Lung (tissue), 11 donors: ENCODE measurements at regions not wholly inside any gene's neighbourhood (a gene's known extent, or its start where the extent isn't known, plus 50 kb on each side); places are given as distances from the start of the nearest gene placed in this dataset.
"Not testable (repeated sequence)": the region's sequence is repeated elsewhere in the genome, so short reads cannot be mapped to it uniquely, and the experiment has no call there.

ENCODE experiments used
- ATAC-seq: fragments of 200-7000 bp; cut with Tn5 transposase; one replicate; pipeline ENCODE4 v1.9.1; 2020; ENCODE audit warnings: moderate number of reproducible peaks; ENCODE audit not compliant: insufficient read depth, low FRiP score
- DNase-seq, 3 donors: peaks; one replicate each; pipeline ENCODE4 v3.0.0-alpha.2; 2013 to 2017
- H3K27ac ChIP-seq, 2 donors: one replicate each; pipeline ENCODE4 v1.5.1; 2013; ENCODE audit warnings: mild to moderate bottlenecking in 2 of 2, moderate library complexity in 2 of 2, control low read depth in 1 of 2, inconsistent platforms in 1 of 2, low read depth in 1 of 2, low read length in 1 of 2
- H3K27me3 ChIP-seq, 3 donors: one replicate each; pipeline ENCODE4 v1.5.1; 2013; ENCODE audit warnings: low read length in 2 of 3; ENCODE audit not compliant: control insufficient read depth in 3 of 3, insufficient read depth in 3 of 3
- H3K36me3 ChIP-seq, 4 donors: one replicate each; pipeline ENCODE4 v1.5.1; 2013; ENCODE audit warnings: low read length in 4 of 4, mild to moderate bottlenecking in 1 of 4, moderate library complexity in 1 of 4; ENCODE audit not compliant: control insufficient read depth in 4 of 4, insufficient read depth in 4 of 4
- H3K4me1 ChIP-seq, 5 donors: one replicate each; pipeline ENCODE4 v1.5.1; 2013; ENCODE audit warnings: low read length in 5 of 5, mild to moderate bottlenecking in 2 of 5, moderate library complexity in 1 of 5; ENCODE audit not compliant: control insufficient read depth in 5 of 5, insufficient read depth in 5 of 5
- H3K4me3 ChIP-seq: one replicate; pipeline ENCODE4 v1.5.1; 2013; ENCODE audit warnings: mild to moderate bottlenecking, control low read depth, moderate library complexity
- H3K9ac ChIP-seq, 2 donors: one replicate each; pipeline ENCODE4 v1.5.1; 2013; ENCODE audit warnings: low read length in 2 of 2, control low read depth in 1 of 2; ENCODE audit not compliant: insufficient read depth in 1 of 2
- H3K9me3 ChIP-seq, 4 donors: one replicate each; pipeline ENCODE4 v1.5.1; 2013; ENCODE audit warnings: low read length in 3 of 4, mild to moderate bottlenecking in 1 of 4, moderate library complexity in 1 of 4; ENCODE audit not compliant: control insufficient read depth in 4 of 4, insufficient read depth in 3 of 4
- CTCF ChIP-seq: IDR thresholded peaks from 2 replicates; pipeline ENCODE4 v1.5.1; 2012; ENCODE audit warnings: mild to moderate bottlenecking; ENCODE audit errors: control extremely low read depth, extremely low read depth
- WGBS, 2 donors: extraction: QIAGEN DNeasy Blood & Tissue Kit; methylation state at CpG; one replicate each; pipeline ENCODE4 v1.1.7; 2013; 5-methylcytosine and 5-hydroxymethylcytosine counted together
- donor health status: control.
- donor health status: control.
- donor health status: Bipolar disorder and iron deficiency.
- donor health status: healthy.
- donor health status: DM: yes; HTN: yes; CAD: no.

GRCh38 chr6:121627761-121628160 lies 192.3 kb downstream of the GJA1 start:
- Histone ChIP-seq H3K9me3 (peaks cover 0 to 1% (median 0%) of the 10 kb centered on the region in 4 donors), H3K9ac (no peak overlapping the region), H3K4me3 (no peak overlapping the region), H3K27me3 (no peaks in the 10 kb centered on the region), H3K27ac (no peak overlapping the region), H3K4me1 (no peaks in the 10 kb centered on the region), H3K36me3 (no peaks in the 10 kb centered on the region)
- 82 to 89% methylated on average over 2 of the region's 2 CpGs for WGBS, 2 donors
- no peak for TF ChIP-seq CTCF
- no peak for DNase-seq
- ATAC-seq = no peak

- no peak overlapping the region for H3K9ac ChIP-seq
- no peaks in the 10 kb centered on the region for H3K27me3 ChIP-seq
- TF ChIP-seq CTCF = no peak
- peaks cover 0 to 9% (median 3%) of the 10 kb centered on the region in 4 donors for H3K9me3 ChIP-seq
- no peaks in the 10 kb centered on the region for H3K36me3 ChIP-seq
- no peak overlapping the region for H3K27ac ChIP-seq
- H3K4me1 ChIP-seq = no peaks in the 10 kb centered on the region
- no peak overlapping the region for H3K4me3 ChIP-seq
- no peak for ATAC-seq
- DNase-seq = no peak
Observed at GRCh38 chr6:121630716-121631115, 195.3 kb downstream of the GJA1 start.

- H3K9me3 ChIP-seq = peaks cover 0 to 17% (median 6%) of the 10 kb centered on the region in 4 donors
- not testable (repeated sequence) for H3K4me1 ChIP-seq, H3K4me3 ChIP-seq, DNase-seq, H3K27ac ChIP-seq, H3K27me3 ChIP-seq, H3K36me3 ChIP-seq, H3K9ac ChIP-seq, ATAC-seq
Observed at GRCh38 chr6:121631752-121632151, 196.3 kb downstream of the GJA1 start.

- Histone ChIP-seq H3K27ac (no peak overlapping the region), H3K9me3 (peaks cover 0 to 19% (median 7%) of the 10 kb centered on the region in 4 donors), H3K27me3 (no peaks in the 10 kb centered on the region), H3K4me1 (no peaks in the 10 kb centered on the region), H3K9ac (no peak overlapping the region), H3K4me3 (no peak overlapping the region), H3K36me3 (no peaks in the 10 kb centered on the region)
- DNase-seq (no peak), ATAC-seq (no peak)
- no peak for TF ChIP-seq CTCF
Observed at GRCh38 chr6:121633309-121633708, 197.9 kb downstream of the GJA1 start.

GRCh38 chr6:121634586-121634985 lies 199.1 kb downstream of the GJA1 start:
- not testable (repeated sequence) for H3K36me3 ChIP-seq, H3K9ac ChIP-seq, H3K27ac ChIP-seq, H3K27me3 ChIP-seq, H3K4me1 ChIP-seq, DNase-seq, ATAC-seq, H3K4me3 ChIP-seq
- WGBS, 2 donors = 88 to 91% methylated on average over 2 of the region's 2 CpGs
- peaks cover 0 to 19% (median 7%) of the 10 kb centered on the region in 4 donors for H3K9me3 ChIP-seq
